ENCODE measurements at regions not wholly inside any gene's neighbourhood (a gene's known extent, or its start where the extent isn't known, plus 50 kb on each side); places are given as distances from the start of the nearest gene placed in this dataset.

GRCh38 chr10:56470701-56471100, 109.6 kb upstream of the ZWINT start:
- TF ChIP-seq, protein P1, sequence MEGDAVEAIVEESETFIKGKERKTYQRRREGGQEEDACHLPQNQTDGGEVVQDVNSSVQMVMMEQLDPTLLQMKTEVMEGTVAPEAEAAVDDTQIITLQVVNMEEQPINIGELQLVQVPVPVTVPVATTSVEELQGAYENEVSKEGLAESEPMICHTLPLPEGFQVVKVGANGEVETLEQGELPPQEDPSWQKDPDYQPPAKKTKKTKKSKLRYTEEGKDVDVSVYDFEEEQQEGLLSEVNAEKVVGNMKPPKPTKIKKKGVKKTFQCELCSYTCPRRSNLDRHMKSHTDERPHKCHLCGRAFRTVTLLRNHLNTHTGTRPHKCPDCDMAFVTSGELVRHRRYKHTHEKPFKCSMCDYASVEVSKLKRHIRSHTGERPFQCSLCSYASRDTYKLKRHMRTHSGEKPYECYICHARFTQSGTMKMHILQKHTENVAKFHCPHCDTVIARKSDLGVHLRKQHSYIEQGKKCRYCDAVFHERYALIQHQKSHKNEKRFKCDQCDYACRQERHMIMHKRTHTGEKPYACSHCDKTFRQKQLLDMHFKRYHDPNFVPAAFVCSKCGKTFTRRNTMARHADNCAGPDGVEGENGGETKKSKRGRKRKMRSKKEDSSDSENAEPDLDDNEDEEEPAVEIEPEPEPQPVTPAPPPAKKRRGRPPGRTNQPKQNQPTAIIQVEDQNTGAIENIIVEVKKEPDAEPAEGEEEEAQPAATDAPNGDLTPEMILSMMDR (IDR thresholded peaks at IDR 0.05) = no peak
- TF ChIP-seq POLR2A (IDR thresholded peaks at IDR 0.05) = no peak

Data from esophagus squamous epithelium (tissue), 4 donors.